HL-60 (cell line): ENCODE measurements at regions not wholly inside any gene's neighbourhood (a gene's known extent, or its start where the extent isn't known, plus 50 kb on each side); places are given as distances from the start of the nearest gene placed in this dataset.

Experiments
- DNase-seq, 2 experiments: peaks; one replicate each; pipeline ENCODE4 v3.0.0-alpha.2; 2010 to 2020; ENCODE audit warnings: low read depth in 1 of 2, low spot score in 1 of 2
- H3K27ac ChIP-seq: fragments of 250-450 bp; sonication (Bioruptor Pico); replicated peaks from 2 replicates; pipeline ENCODE4 v1.5.1; 2020; ENCODE audit warnings: mild to moderate bottlenecking, moderate library complexity
- H3K27me3 ChIP-seq: fragments of 250-450 bp; sonication (Bioruptor Pico); 2 replicates; pipeline ENCODE4 v1.5.1; 2021; ENCODE audit warnings: mild to moderate bottlenecking, moderate library complexity; ENCODE audit not compliant: insufficient read depth, poor library complexity, severe bottlenecking
- H3K4me3 ChIP-seq: replicated peaks from 2 replicates; pipeline ENCODE4 v1.5.1; 2011; ENCODE audit warnings: mild to moderate bottlenecking, control low read depth, low read length; ENCODE audit not compliant: insufficient read depth
- GABPA ChIP-seq: IDR thresholded peaks from 2 replicates; pipeline ENCODE4 v1.6.1; 2012; ENCODE audit warnings: low read depth
- POLR2AphosphoS5 ChIP-seq: IDR thresholded peaks from 2 replicates; pipeline ENCODE4 v1.6.1; 2012; ENCODE audit warnings: low read depth
- SPI1 ChIP-seq: IDR thresholded peaks from 2 replicates; pipeline ENCODE4 v1.6.1; 2012; ENCODE audit warnings: low read depth, mild to moderate bottlenecking, borderline replicate concordance
- TF ChIP-seq, protein P1 (sequence below): IDR thresholded peaks from one replicate; pipeline ENCODE4 v1.5.1; 2011; ENCODE audit warnings: low read length, control low read depth, inconsistent platforms; ENCODE audit not compliant: insufficient read depth
- TF ChIP-seq, protein P2 (sequence below): IDR thresholded peaks from 2 replicates; pipeline ENCODE4 v1.6.1; 2012; ENCODE audit warnings: low read depth; ENCODE audit not compliant: insufficient replicate concordance

GRCh38 chr2:75952173-75952572 is 241.5 kb upstream of the GCFC2 start:
- Histone ChIP-seq H3K27me3 (no peaks in the 10 kb centered on the region), H3K4me3 (no peak overlapping the region), H3K27ac (no peak overlapping the region)
- TF ChIP-seq GABPA (no peak), SPI1 (no peak), POLR2AphosphoS5 (no peak)
- TF ChIP-seq, protein P1, sequence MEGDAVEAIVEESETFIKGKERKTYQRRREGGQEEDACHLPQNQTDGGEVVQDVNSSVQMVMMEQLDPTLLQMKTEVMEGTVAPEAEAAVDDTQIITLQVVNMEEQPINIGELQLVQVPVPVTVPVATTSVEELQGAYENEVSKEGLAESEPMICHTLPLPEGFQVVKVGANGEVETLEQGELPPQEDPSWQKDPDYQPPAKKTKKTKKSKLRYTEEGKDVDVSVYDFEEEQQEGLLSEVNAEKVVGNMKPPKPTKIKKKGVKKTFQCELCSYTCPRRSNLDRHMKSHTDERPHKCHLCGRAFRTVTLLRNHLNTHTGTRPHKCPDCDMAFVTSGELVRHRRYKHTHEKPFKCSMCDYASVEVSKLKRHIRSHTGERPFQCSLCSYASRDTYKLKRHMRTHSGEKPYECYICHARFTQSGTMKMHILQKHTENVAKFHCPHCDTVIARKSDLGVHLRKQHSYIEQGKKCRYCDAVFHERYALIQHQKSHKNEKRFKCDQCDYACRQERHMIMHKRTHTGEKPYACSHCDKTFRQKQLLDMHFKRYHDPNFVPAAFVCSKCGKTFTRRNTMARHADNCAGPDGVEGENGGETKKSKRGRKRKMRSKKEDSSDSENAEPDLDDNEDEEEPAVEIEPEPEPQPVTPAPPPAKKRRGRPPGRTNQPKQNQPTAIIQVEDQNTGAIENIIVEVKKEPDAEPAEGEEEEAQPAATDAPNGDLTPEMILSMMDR, result no peak
- TF ChIP-seq, protein P2, sequence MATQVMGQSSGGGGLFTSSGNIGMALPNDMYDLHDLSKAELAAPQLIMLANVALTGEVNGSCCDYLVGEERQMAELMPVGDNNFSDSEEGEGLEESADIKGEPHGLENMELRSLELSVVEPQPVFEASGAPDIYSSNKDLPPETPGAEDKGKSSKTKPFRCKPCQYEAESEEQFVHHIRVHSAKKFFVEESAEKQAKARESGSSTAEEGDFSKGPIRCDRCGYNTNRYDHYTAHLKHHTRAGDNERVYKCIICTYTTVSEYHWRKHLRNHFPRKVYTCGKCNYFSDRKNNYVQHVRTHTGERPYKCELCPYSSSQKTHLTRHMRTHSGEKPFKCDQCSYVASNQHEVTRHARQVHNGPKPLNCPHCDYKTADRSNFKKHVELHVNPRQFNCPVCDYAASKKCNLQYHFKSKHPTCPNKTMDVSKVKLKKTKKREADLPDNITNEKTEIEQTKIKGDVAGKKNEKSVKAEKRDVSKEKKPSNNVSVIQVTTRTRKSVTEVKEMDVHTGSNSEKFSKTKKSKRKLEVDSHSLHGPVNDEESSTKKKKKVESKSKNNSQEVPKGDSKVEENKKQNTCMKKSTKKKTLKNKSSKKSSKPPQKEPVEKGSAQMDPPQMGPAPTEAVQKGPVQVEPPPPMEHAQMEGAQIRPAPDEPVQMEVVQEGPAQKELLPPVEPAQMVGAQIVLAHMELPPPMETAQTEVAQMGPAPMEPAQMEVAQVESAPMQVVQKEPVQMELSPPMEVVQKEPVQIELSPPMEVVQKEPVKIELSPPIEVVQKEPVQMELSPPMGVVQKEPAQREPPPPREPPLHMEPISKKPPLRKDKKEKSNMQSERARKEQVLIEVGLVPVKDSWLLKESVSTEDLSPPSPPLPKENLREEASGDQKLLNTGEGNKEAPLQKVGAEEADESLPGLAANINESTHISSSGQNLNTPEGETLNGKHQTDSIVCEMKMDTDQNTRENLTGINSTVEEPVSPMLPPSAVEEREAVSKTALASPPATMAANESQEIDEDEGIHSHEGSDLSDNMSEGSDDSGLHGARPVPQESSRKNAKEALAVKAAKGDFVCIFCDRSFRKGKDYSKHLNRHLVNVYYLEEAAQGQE, result no peak
- DNase-seq, result no peak

GRCh38 chr2:75949385-75950030 is 238.8 kb upstream of the GCFC2 start:
- no peak for TF ChIP-seq POLR2AphosphoS5
- TF ChIP-seq, protein P2, result no peak
- TF ChIP-seq SPI1, result no peak
- TF ChIP-seq, protein P1, result no peak
- no peaks in the 10 kb centered on the region for H3K27me3 ChIP-seq

DNA sequence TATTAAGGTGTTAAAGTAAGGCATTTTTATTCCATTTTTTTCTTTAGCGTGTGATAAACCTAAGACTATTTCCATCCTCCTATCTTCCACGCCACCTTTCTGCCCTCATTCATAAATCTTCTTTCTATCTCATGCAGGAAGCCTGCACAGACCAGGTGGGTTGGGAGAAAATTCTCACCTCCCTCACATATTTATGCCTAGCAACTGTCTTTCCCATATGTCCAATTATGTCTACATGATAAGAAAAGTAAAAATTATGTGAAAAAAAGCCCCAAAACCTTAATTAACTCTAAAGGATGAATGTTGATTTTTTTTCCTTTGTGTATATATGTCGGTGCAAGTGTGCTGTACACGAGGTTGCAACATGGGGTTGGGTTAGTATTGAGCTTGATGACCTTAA is 225.6 kb upstream of the GCFC2 start:
- no peaks in the 10 kb centered on the region for H3K27me3 ChIP-seq
- no peak for TF ChIP-seq SPI1
- no peak for TF ChIP-seq POLR2AphosphoS5
- TF ChIP-seq, protein P1, result no peak
- no peak for TF ChIP-seq GABPA
- TF ChIP-seq, protein P2, result no peak
- DNase-seq, result no peak
- H3K27ac ChIP-seq, result no peak overlapping the region
- H3K4me3 ChIP-seq, result no peak overlapping the region

More at GRCh38 chr2:75949385-75950030, 238.8 kb upstream of the GCFC2 start:
- H3K27ac ChIP-seq, result no peak overlapping the region
- no peak for DNase-seq
- no peak overlapping the region for H3K4me3 ChIP-seq
